T-helper 2 cell treated with Interferon-gamma antibody and Interleukin-4, amounts not matched to agents 5 μg/mL and 100 μg/mL, for 36 hours (primary cell): ENCODE measurements at regions not wholly inside any gene's neighbourhood (a gene's known extent, or its start where the extent isn't known, plus 50 kb on each side); places are given as distances from the start of the nearest gene placed in this dataset.
"Not testable (repeated sequence)": the region's sequence is repeated elsewhere in the genome, so short reads cannot be mapped to it uniquely, and the experiment has no call there.

Experiments
- DNase-seq: peaks from one replicate; pipeline ENCODE4 v3.0.0; 2021; ENCODE audit warnings: low spot score
- H3K27ac Mint-ChIP-seq: one replicate; pipeline ENCODE4 v1.8.0; 2021; ENCODE audit warnings: mild to moderate bottlenecking, mixed read lengths
- H3K27me3 Mint-ChIP-seq: one replicate; pipeline ENCODE4 v1.8.0; 2021; ENCODE audit warnings: low read depth, mixed read lengths
- H3K36me3 Mint-ChIP-seq: one replicate; pipeline ENCODE4 v1.8.0; 2021; ENCODE audit warnings: low read depth, mixed read lengths
- H3K4me1 Mint-ChIP-seq: one replicate; pipeline ENCODE4 v1.8.0; 2021; ENCODE audit warnings: low read depth, mixed read lengths
- H3K4me3 Mint-ChIP-seq: one replicate; pipeline ENCODE4 v1.8.0; 2022; ENCODE audit warnings: mild to moderate bottlenecking, moderate library complexity, mixed read lengths
- H3K9me3 Mint-ChIP-seq: one replicate; pipeline ENCODE4 v1.8.0; 2021; ENCODE audit warnings: mixed read lengths

- H3K9me3 Mint-ChIP-seq: no peaks in the 10 kb centered on the region
- H3K36me3 Mint-ChIP-seq: no peaks in the 10 kb centered on the region
- no peak overlapping the region for H3K4me3 Mint-ChIP-seq
Measured at GRCh38 chr7:112540839-112541577, 60.2 kb downstream of the LSMEM1 start.

GRCh38 chr7:112546723-112547513 lies 66.1 kb downstream of the LSMEM1 start:
- no peaks in the 10 kb centered on the region for H3K9me3 Mint-ChIP-seq
- H3K4me3 Mint-ChIP-seq: no peak overlapping the region
- H3K27ac Mint-ChIP-seq: no peak overlapping the region
- H3K27me3 Mint-ChIP-seq: peaks cover 9% of the 10 kb centered on the region
- no peaks in the 10 kb centered on the region for H3K36me3 Mint-ChIP-seq
- no peak for DNase-seq
- H3K4me1 Mint-ChIP-seq: no peaks in the 10 kb centered on the region

More at GRCh38 chr7:112540839-112541577, 60.2 kb downstream of the LSMEM1 start:
- peaks cover 13% of the 10 kb centered on the region for H3K27me3 Mint-ChIP-seq
- H3K27ac Mint-ChIP-seq: no peak overlapping the region
- DNase-seq: no peak
- no peaks in the 10 kb centered on the region for H3K4me1 Mint-ChIP-seq

GRCh38 chr7:112547916-112548315 lies 67.1 kb downstream of the LSMEM1 start:
- no peaks in the 10 kb centered on the region for H3K9me3 Mint-ChIP-seq
- H3K36me3 Mint-ChIP-seq: no peaks in the 10 kb centered on the region
- no peaks in the 10 kb centered on the region for H3K4me1 Mint-ChIP-seq
- peaks cover 9% of the 10 kb centered on the region for H3K27me3 Mint-ChIP-seq
- no peak overlapping the region for H3K4me3 Mint-ChIP-seq
- no peak overlapping the region for H3K27ac Mint-ChIP-seq
- no peak for DNase-seq

- Mint-ChIP-seq H3K27me3 (peaks cover 5% of the 10 kb centered on the region), H3K4me1 (no peaks in the 10 kb centered on the region), H3K27ac (no peak overlapping the region), H3K4me3 (no peak overlapping the region), H3K36me3 (no peaks in the 10 kb centered on the region), H3K9me3 (no peaks in the 10 kb centered on the region)
- peak; percentile 11 for DNase-seq
Measured at GRCh38 chr7:112550468-112551060, 69.8 kb downstream of the LSMEM1 start.

- not testable (repeated sequence) for H3K36me3 Mint-ChIP-seq, H3K4me3 Mint-ChIP-seq, H3K27ac Mint-ChIP-seq, H3K27me3 Mint-ChIP-seq, DNase-seq, H3K9me3 Mint-ChIP-seq, H3K4me1 Mint-ChIP-seq
Measured at GRCh38 chr7:112551521-112551920, 70.7 kb downstream of the LSMEM1 start.

- Mint-ChIP-seq H3K9me3 (no peaks in the 10 kb centered on the region), H3K27me3 (peaks cover 3% of the 10 kb centered on the region), H3K4me1 (peaks cover 11% of the 10 kb centered on the region), H3K27ac (no peak overlapping the region), H3K36me3 (no peaks in the 10 kb centered on the region), H3K4me3 (no peak overlapping the region)
- DNase-seq: no peak
Measured at GRCh38 chr7:112554591-112554990, 73.8 kb downstream of the LSMEM1 start.

GRCh38 chr7:112556633-112557032 lies 75.8 kb downstream of the LSMEM1 start:
- Mint-ChIP-seq H3K4me3 (no peak overlapping the region), H3K9me3 (no peaks in the 10 kb centered on the region), H3K27ac (no peak overlapping the region), H3K36me3 (no peaks in the 10 kb centered on the region), H3K4me1 (peaks cover 11% of the 10 kb centered on the region), H3K27me3 (peaks cover 8% of the 10 kb centered on the region)
- DNase-seq: peak; percentile 13

- no peaks in the 10 kb centered on the region for H3K9me3 Mint-ChIP-seq
- no peaks in the 10 kb centered on the region for H3K4me1 Mint-ChIP-seq
- no peak overlapping the region for H3K27ac Mint-ChIP-seq
- peaks cover 3% of the 10 kb centered on the region for H3K27me3 Mint-ChIP-seq
- H3K4me3 Mint-ChIP-seq: no peak overlapping the region
- no peak for DNase-seq
- no peaks in the 10 kb centered on the region for H3K36me3 Mint-ChIP-seq
Measured at GRCh38 chr7:112566442-112567324, 85.9 kb downstream of the LSMEM1 start.

- H3K27me3 Mint-ChIP-seq: peaks cover 3% of the 10 kb centered on the region
- no peaks in the 10 kb centered on the region for H3K4me1 Mint-ChIP-seq
- H3K4me3 Mint-ChIP-seq: no peak overlapping the region
- H3K27ac Mint-ChIP-seq: no peak overlapping the region
- no peak for DNase-seq
- H3K9me3 Mint-ChIP-seq: no peaks in the 10 kb centered on the region
- H3K36me3 Mint-ChIP-seq: no peaks in the 10 kb centered on the region
Measured at GRCh38 chr7:112567388-112567787, 86.6 kb downstream of the LSMEM1 start.

GRCh38 chr7:112571852-112572607 lies 91.2 kb downstream of the LSMEM1 start:
- H3K4me1 Mint-ChIP-seq: peaks cover 4% of the 10 kb centered on the region

GRCh38 chr7:112572669-112573301 lies 92.0 kb downstream of the LSMEM1 start:
- Mint-ChIP-seq H3K4me1 (peaks cover 4% of the 10 kb centered on the region), H3K36me3 (no peaks in the 10 kb centered on the region)

More at GRCh38 chr7:112571852-112572607, 91.2 kb downstream of the LSMEM1 start:
- peaks cover 11% of the 10 kb centered on the region for H3K9me3 Mint-ChIP-seq
- DNase-seq: no peak
- H3K27ac Mint-ChIP-seq: no peak overlapping the region
- no peak overlapping the region for H3K4me3 Mint-ChIP-seq
- no peaks in the 10 kb centered on the region for H3K27me3 Mint-ChIP-seq
- no peaks in the 10 kb centered on the region for H3K36me3 Mint-ChIP-seq

GRCh38 chr7:112573302-112574039 lies 92.7 kb downstream of the LSMEM1 start:
- H3K9me3 Mint-ChIP-seq: peaks cover 11% of the 10 kb centered on the region
- H3K4me3 Mint-ChIP-seq: no peak overlapping the region
- no peaks in the 10 kb centered on the region for H3K36me3 Mint-ChIP-seq
- no peak for DNase-seq
- peaks cover 4% of the 10 kb centered on the region for H3K4me1 Mint-ChIP-seq
- H3K27me3 Mint-ChIP-seq: no peaks in the 10 kb centered on the region
- no peak overlapping the region for H3K27ac Mint-ChIP-seq

More at GRCh38 chr7:112572669-112573301, 92.0 kb downstream of the LSMEM1 start:
- DNase-seq: no peak
- Mint-ChIP-seq H3K4me3 (no peak overlapping the region), H3K27me3 (no peaks in the 10 kb centered on the region), H3K27ac (no peak overlapping the region), H3K9me3 (peaks cover 11% of the 10 kb centered on the region)
